ENCODE measurements at regions not wholly inside any gene's neighbourhood (a gene's known extent, or its start where the extent isn't known, plus 50 kb on each side); places are given as distances from the start of the nearest gene placed in this dataset.
"Not testable (repeated sequence)": the region's sequence is repeated elsewhere in the genome, so short reads cannot be mapped to it uniquely, and the experiment has no call there.

GRCh38 chr16:29340235-29340634 is 66.3 kb downstream of the NPIPB11 start:
- H3K4me3 ChIP-seq; H3K36me3 ChIP-seq; H3K27me3 ChIP-seq; H3K9me3 ChIP-seq (replicated peaks in 1 of 11); H4K20me1 ChIP-seq: not testable (repeated sequence)
- Histone ChIP-seq H3K9ac (peak overlapping the region in 1 of 11 experiments; percentile 36; a peak in 2 of 22 replicates), H3K4me2 (peak overlapping the region in 8 of 11 experiments; percentile 9 to 80 (median 77); a peak in 12 of 22 replicates), H3K27ac (peak overlapping the region in 3 of 11 experiments; percentile 48 to 71 (median 52); a peak in 6 of 22 replicates), H3K4me1 (peaks cover 27 to 55% (median 46%) of the 10 kb centered on the region in 10 experiments)

GRCh38 chr16:29338821-29339700 is 67.5 kb downstream of the NPIPB11 start:
- H4K20me1 ChIP-seq; H3K36me3 ChIP-seq; H3K9me3 ChIP-seq (replicated peaks in 1 of 11); H3K27me3 ChIP-seq; H3K4me3 ChIP-seq: not testable (repeated sequence)
- Histone ChIP-seq H3K4me2 (peak overlapping the region; percentile 47 to 83 (median 76); a peak in 21 of 22 replicates), H3K4me1 (peaks cover 29 to 67% (median 57%) of the 10 kb centered on the region in 10 experiments), H3K9ac (peak overlapping the region in 2 of 11 experiments; percentile 19 to 33; a peak in 2 of 22 replicates), H3K27ac (peak overlapping the region in 4 of 11 experiments; percentile 37 to 71 (median 48); a peak in 10 of 22 replicates)

GRCh38 chr16:29337385-29337901 is 69.1 kb downstream of the NPIPB11 start:
- H3K4me2 ChIP-seq = peak overlapping the region; percentile 22 to 69 (median 57)

GRCh38 chr16:29335549-29335846 is 71.0 kb downstream of the NPIPB11 start:
- Histone ChIP-seq H3K4me1 (peaks cover 29 to 70% (median 58%) of the 10 kb centered on the region in 10 experiments), H3K9ac (peak overlapping the region in 1 of 11 experiments; percentile 19; a peak in 1 of 22 replicates), H3K4me2 (peak overlapping the region; percentile 41 to 78 (median 66); a peak in 20 of 22 replicates), H3K27ac (peak overlapping the region in 6 of 11 experiments; percentile 13 to 56 (median 44); a peak in 7 of 22 replicates)
- not testable (repeated sequence) for H4K20me1 ChIP-seq; H3K9me3 ChIP-seq (replicated peaks in 1 of 11); H3K4me3 ChIP-seq; H3K36me3 ChIP-seq; H3K27me3 ChIP-seq

More at GRCh38 chr16:29337385-29337901, 69.1 kb downstream of the NPIPB11 start:
- Histone ChIP-seq H3K27ac (peak overlapping the region in 4 of 11 experiments; percentile 11 to 47 (median 25); a peak in 7 of 22 replicates), H3K4me1 (peaks cover 29 to 75% (median 61%) of the 10 kb centered on the region in 10 experiments)
- not testable (repeated sequence) for H4K20me1 ChIP-seq; H3K9ac ChIP-seq; H3K9me3 ChIP-seq (replicated peaks in 1 of 11); H3K27me3 ChIP-seq; H3K4me3 ChIP-seq; H3K36me3 ChIP-seq
- TF ChIP-seq Cebpa-rat (IDR thresholded peaks at IDR 0.05) = peak in 1 of 11 experiments; percentile 15; a peak in 1 of 22 replicates

- not testable (repeated sequence) for H4K20me1 ChIP-seq; H3K4me3 ChIP-seq; H3K9ac ChIP-seq; H3K9me3 ChIP-seq (replicated peaks in 1 of 11); H3K27me3 ChIP-seq; H3K36me3 ChIP-seq
- H3K4me1 ChIP-seq = peaks cover 28 to 64% (median 55%) of the 10 kb centered on the region in 10 experiments
- H3K4me2 ChIP-seq = peak overlapping the region; percentile 33 to 78 (median 66); a peak in 20 of 22 replicates
- peak overlapping the region in 2 of 11 experiments; percentile 4 to 13; a peak in 1 of 22 replicates for H3K27ac ChIP-seq
Observed at GRCh38 chr16:29334776-29335548, 71.5 kb downstream of the NPIPB11 start.

DNA sequence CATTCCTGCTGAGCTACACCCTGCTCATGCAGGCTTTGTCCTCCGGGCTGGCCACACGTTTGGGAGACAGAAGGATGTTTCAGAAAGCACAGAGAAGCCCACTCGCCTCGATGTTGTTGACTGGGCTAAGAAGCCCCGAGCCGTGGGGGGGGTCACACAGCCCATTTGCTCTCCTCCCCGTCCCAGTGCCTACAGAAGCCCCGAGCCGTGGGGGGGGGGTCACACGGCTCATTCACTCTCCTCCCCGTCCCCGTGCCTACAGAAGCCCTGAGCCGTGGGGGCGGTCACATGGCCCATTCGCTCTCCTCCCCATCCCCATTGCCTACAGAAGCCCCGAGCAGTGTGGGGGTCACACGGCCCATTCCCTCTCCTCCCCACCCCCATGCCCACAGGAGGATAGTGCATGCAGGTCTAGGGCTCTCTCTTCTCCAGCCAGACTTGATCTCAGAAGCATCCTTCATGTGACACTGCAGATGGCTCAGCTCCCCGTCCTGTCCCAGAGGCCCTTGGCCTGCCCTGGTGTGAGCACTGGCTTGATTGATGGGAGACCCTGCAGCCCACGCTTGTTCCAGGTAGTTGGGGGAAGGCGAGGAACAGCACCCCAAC is 72.9 kb downstream of the NPIPB11 start:
- not testable (repeated sequence) for H3K4me3 ChIP-seq; H3K9me3 ChIP-seq (replicated peaks in 1 of 11); H3K36me3 ChIP-seq; H4K20me1 ChIP-seq; H3K9ac ChIP-seq; H3K27me3 ChIP-seq
- peak overlapping the region in 2 of 11 experiments; percentile 13 to 36; a peak in 1 of 22 replicates for H3K27ac ChIP-seq
- H3K4me2 ChIP-seq = peak overlapping the region in 9 of 11 experiments; percentile 12 to 78 (median 59); a peak in 12 of 22 replicates
- H3K4me1 ChIP-seq = peaks cover 17 to 50% (median 42%) of the 10 kb centered on the region in 10 experiments; a peak in 19 of 20 replicates

GRCh38 chr16:29330623-29331022 is 75.9 kb downstream of the NPIPB11 start:
- not testable (repeated sequence) for H3K4me2 ChIP-seq; H3K4me3 ChIP-seq; H4K20me1 ChIP-seq; H3K9ac ChIP-seq; H3K9me3 ChIP-seq (replicated peaks in 1 of 11); H3K27me3 ChIP-seq; H3K36me3 ChIP-seq; H3K27ac ChIP-seq
- peaks cover 6 to 30% (median 22%) of the 10 kb centered on the region in 10 experiments; a peak in 19 of 20 replicates for H3K4me1 ChIP-seq

GRCh38 chr16:29328528-29328927 is 78.0 kb downstream of the NPIPB11 start:
- H4K20me1 ChIP-seq; H3K36me3 ChIP-seq; H3K4me1 ChIP-seq; H3K4me3 ChIP-seq; H3K4me2 ChIP-seq; H3K27ac ChIP-seq; H3K27me3 ChIP-seq; H3K9me3 ChIP-seq (replicated peaks in 1 of 11); H3K9ac ChIP-seq: not testable (repeated sequence)

GRCh38 chr16:29327631-29328408 is 78.7 kb downstream of the NPIPB11 start:
- not testable (repeated sequence) for H3K9me3 ChIP-seq (replicated peaks in 1 of 11); H3K27ac ChIP-seq; H3K4me3 ChIP-seq; H3K4me1 ChIP-seq; H3K27me3 ChIP-seq; H4K20me1 ChIP-seq; H3K36me3 ChIP-seq; H3K9ac ChIP-seq
- peak overlapping the region in 1 of 11 experiments; percentile 10; a peak in 1 of 22 replicates for H3K4me2 ChIP-seq

GRCh38 chr16:29326164-29327125 is 80.1 kb downstream of the NPIPB11 start:
- H3K36me3 ChIP-seq; H4K20me1 ChIP-seq; H3K4me1 ChIP-seq; H3K4me3 ChIP-seq; H3K9me3 ChIP-seq (replicated peaks in 1 of 11); H3K9ac ChIP-seq; H3K4me2 ChIP-seq; H3K27ac ChIP-seq; H3K27me3 ChIP-seq: not testable (repeated sequence)

GRCh38 chr16:29323725-29324124 is 82.8 kb downstream of the NPIPB11 start:
- H3K27ac ChIP-seq; H3K4me3 ChIP-seq; H3K9me3 ChIP-seq (replicated peaks in 1 of 11); H4K20me1 ChIP-seq; H3K4me2 ChIP-seq; H3K9ac ChIP-seq; H3K27me3 ChIP-seq; H3K36me3 ChIP-seq: not testable (repeated sequence)
- H3K4me1 ChIP-seq = peaks cover 6 to 15% (median 11%) of the 10 kb centered on the region in 10 experiments; a peak in 19 of 20 replicates

Measured in BLaER1 treated with 17β-estradiol and CSF1 and Interleukin-3, amounts not matched to agents 10 nM and 100 nM (cell line).